ENCODE measurements at regions not wholly inside any gene's neighbourhood (a gene's known extent, or its start where the extent isn't known, plus 50 kb on each side); places are given as distances from the start of the nearest gene placed in this dataset.

DNA sequence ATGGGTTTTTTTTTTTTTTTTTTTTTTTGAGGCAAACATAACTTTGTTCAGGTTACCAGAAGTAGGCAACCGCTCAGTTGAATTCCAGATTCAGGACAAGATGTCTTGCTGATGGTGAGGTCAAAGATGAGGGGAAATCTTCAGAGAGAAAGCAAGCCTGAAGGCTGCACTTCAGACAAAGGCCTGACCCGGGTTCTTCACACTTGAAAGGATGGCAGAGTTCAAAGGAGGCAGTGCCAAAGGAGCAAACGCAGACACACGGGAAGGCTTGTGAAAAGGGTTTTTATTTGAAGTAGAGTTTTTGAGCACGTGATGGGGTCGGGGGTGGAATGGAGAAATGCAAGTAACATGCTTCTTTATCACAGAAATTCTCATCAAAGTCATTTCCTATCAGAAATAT lies 960.2 kb upstream of the EEF2KMT start:
- TF ChIP-seq EZH2 (IDR thresholded peaks at IDR 0.05; ENCODE audit: borderline replicate concordance, low read depth, low read length, severe bottlenecking), result no peak
- DNase-seq (ENCODE audit: low read depth, low spot score) (no peak), FAIRE-seq (no peak)
- BruUV-seq (replicated peaks), result no TSS peak
- Histone ChIP-seq H3K79me2 (ENCODE audit: control insufficient read depth, insufficient read depth, low read length) (no peaks in the 10 kb centered on the region), H3K9me1 (replicated peaks; ENCODE audit: control insufficient read depth, extremely low read depth, insufficient read depth, low read length) (no peaks in the 10 kb centered on the region), H3K9ac (replicated peaks; ENCODE audit: extremely low read depth, insufficient read depth, low read length) (no peak overlapping the region), H3K27me3 (ENCODE audit: control insufficient read depth in 2 of 2, insufficient read depth in 2 of 2, low read length in 2 of 2) (no peaks in the 10 kb centered on the region), H2AFZ (ENCODE audit: low read depth, low read length) (no peak overlapping the region), H4K20me1 (replicated peaks; ENCODE audit: control insufficient read depth, extremely low read depth, insufficient read depth, low read length) (no peaks in the 10 kb centered on the region), H3K4me2 (ENCODE audit: insufficient read depth, low read length) (no peak overlapping the region), H3K36me3 (ENCODE audit: control insufficient read depth in 2 of 2, extremely low read depth in 1 of 2, insufficient read depth in 2 of 2, low read length in 2 of 2) (no peaks in the 10 kb centered on the region), H3K4me3 (replicated peaks in 1 of 3; ENCODE audit: insufficient read depth in 1 of 3, low read depth in 1 of 3, low read length in 3 of 3) (no peak overlapping the region), H3K27ac (ENCODE audit: insufficient read depth, low read depth, low read length) (no peak overlapping the region), H3K9me3 (replicated peaks; ENCODE audit: control insufficient read depth, insufficient read depth, low read length) (peaks cover 4% of the 10 kb centered on the region), H3K4me1 (ENCODE audit: control insufficient read depth, extremely low read depth, insufficient read depth, low read length) (no peaks in the 10 kb centered on the region)
- CTCF ChIA-PET, result no interaction called here
- POLR2A ChIA-PET, result no interaction called here
- dilution Hi-C loops (cut with MboI; ENCODE audit: extremely low pct_ligation_motif_present, low sequenced_read_pairs) (no loop called here), intact Hi-C loops (cut with micrococcal nuclease) (no loop called here)

DNA sequence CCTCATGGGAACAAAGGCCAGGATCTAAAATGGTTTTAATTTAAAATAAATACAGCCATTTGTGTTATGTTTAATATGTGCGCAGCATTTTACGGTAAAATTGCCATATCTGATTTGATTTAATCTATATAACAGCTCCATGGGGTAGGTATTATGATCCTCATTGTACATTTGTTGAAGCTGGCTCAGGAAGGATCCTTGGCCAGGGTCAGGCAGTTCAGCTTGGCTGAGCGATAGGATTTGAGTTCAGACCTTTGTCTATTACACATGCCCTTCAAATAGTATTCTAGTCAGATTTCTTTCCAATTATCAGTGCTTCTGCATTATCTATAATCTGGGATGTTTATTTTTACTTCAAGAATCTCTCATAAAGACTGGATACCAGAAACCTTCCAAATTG lies 950.4 kb upstream of the EEF2KMT start:
- no peak for FAIRE-seq
- H3K9ac ChIP-seq (replicated peaks; ENCODE audit: extremely low read depth, insufficient read depth, low read length), result no peak overlapping the region
- no peak overlapping the region for H3K4me3 ChIP-seq (replicated peaks in 1 of 3; ENCODE audit: insufficient read depth in 1 of 3, low read depth in 1 of 3, low read length in 3 of 3)
- no peak overlapping the region for H2AFZ ChIP-seq (ENCODE audit: low read depth, low read length)
- TF ChIP-seq EZH2 (IDR thresholded peaks at IDR 0.05; ENCODE audit: borderline replicate concordance, low read depth, low read length, severe bottlenecking) (no peak), POLR2A (IDR thresholded peaks at IDR 0.05; ENCODE audit: low read depth, low read length) (no peak), GATA2 (IDR thresholded peaks at IDR 0.05; ENCODE audit: insufficient read depth, insufficient read length, low read depth, low read length) (no peak), FOS (IDR thresholded peaks at IDR 0.05; ENCODE audit: borderline replicate concordance, insufficient read depth, low read length) (no peak), MYC (IDR thresholded peaks at IDR 0.05; ENCODE audit: low read depth, low read length) (no peak), JUN (IDR thresholded peaks at IDR 0.05; ENCODE audit: borderline replicate concordance, insufficient read depth, insufficient read length, low read depth) (no peak), POLR2AphosphoS5 (IDR thresholded peaks at IDR 0.05; ENCODE audit: insufficient read depth, low read depth, low read length) (no peak)
- TF ChIP-seq, protein P1, sequence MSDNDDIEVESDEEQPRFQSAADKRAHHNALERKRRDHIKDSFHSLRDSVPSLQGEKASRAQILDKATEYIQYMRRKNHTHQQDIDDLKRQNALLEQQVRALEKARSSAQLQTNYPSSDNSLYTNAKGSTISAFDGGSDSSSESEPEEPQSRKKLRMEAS (IDR thresholded peaks at IDR 0.05; ENCODE audit: insufficient read depth, insufficient read length), result no peak
- TF ChIP-seq, protein P2, sequence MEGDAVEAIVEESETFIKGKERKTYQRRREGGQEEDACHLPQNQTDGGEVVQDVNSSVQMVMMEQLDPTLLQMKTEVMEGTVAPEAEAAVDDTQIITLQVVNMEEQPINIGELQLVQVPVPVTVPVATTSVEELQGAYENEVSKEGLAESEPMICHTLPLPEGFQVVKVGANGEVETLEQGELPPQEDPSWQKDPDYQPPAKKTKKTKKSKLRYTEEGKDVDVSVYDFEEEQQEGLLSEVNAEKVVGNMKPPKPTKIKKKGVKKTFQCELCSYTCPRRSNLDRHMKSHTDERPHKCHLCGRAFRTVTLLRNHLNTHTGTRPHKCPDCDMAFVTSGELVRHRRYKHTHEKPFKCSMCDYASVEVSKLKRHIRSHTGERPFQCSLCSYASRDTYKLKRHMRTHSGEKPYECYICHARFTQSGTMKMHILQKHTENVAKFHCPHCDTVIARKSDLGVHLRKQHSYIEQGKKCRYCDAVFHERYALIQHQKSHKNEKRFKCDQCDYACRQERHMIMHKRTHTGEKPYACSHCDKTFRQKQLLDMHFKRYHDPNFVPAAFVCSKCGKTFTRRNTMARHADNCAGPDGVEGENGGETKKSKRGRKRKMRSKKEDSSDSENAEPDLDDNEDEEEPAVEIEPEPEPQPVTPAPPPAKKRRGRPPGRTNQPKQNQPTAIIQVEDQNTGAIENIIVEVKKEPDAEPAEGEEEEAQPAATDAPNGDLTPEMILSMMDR (IDR thresholded peaks at IDR 0.05; ENCODE audit: extremely low read depth in 1 of 2, insufficient read depth in 1 of 2, low read depth in 1 of 2, low read length in 2 of 2), result no peak
- H3K27ac ChIP-seq (ENCODE audit: insufficient read depth, low read depth, low read length), result no peak overlapping the region
- intact Hi-C loops (cut with micrococcal nuclease), result no loop called here
- H3K9me1 ChIP-seq (replicated peaks; ENCODE audit: control insufficient read depth, extremely low read depth, insufficient read depth, low read length), result no peaks in the 10 kb centered on the region
- ChIA-PET POLR2A (no interaction called here), CTCF (no interaction called here)
- H3K4me2 ChIP-seq (ENCODE audit: insufficient read depth, low read length), result no peak overlapping the region
- H4K20me1 ChIP-seq (replicated peaks; ENCODE audit: control insufficient read depth, extremely low read depth, insufficient read depth, low read length), result no peaks in the 10 kb centered on the region
- no peaks in the 10 kb centered on the region for H3K4me1 ChIP-seq (ENCODE audit: control insufficient read depth, extremely low read depth, insufficient read depth, low read length)
- H3K79me2 ChIP-seq (ENCODE audit: control insufficient read depth, insufficient read depth, low read length), result no peaks in the 10 kb centered on the region
- peaks cover 3% of the 10 kb centered on the region for H3K9me3 ChIP-seq (replicated peaks; ENCODE audit: control insufficient read depth, insufficient read depth, low read length)
- no peak for DNase-seq (ENCODE audit: low read depth, low spot score)
- H3K36me3 ChIP-seq (ENCODE audit: control insufficient read depth in 2 of 2, extremely low read depth in 1 of 2, insufficient read depth in 2 of 2, low read length in 2 of 2), result no peaks in the 10 kb centered on the region
- no peaks in the 10 kb centered on the region for H3K27me3 ChIP-seq (ENCODE audit: control insufficient read depth in 2 of 2, insufficient read depth in 2 of 2, low read length in 2 of 2)
- no TSS peak for BruUV-seq (replicated peaks)
- dilution Hi-C loops (cut with MboI; ENCODE audit: extremely low pct_ligation_motif_present, low sequenced_read_pairs), result no loop called here
